Breast epithelium (tissue), 3 donors: ENCODE measurements at regions not wholly inside any gene's neighbourhood (a gene's known extent, or its start where the extent isn't known, plus 50 kb on each side); places are given as distances from the start of the nearest gene placed in this dataset.

ENCODE experiments used
- CTCF ChIP-seq, 3 donors: fragments of 450-650 bp; IDR thresholded peaks; one replicate each; pipeline ENCODE4 v1.5.1; 2016 to 2017; ENCODE audit warnings: antibody characterized with exemption in 3 of 3, mild to moderate bottlenecking in 3 of 3, moderate library complexity in 3 of 3
- POLR2A ChIP-seq: fragments of 450-650 bp; IDR thresholded peaks from one replicate; pipeline ENCODE4 v1.6.1; 2016; ENCODE audit warnings: antibody characterized with exemption, mild to moderate bottlenecking, moderate library complexity
- POLR2AphosphoS5 ChIP-seq, 3 donors: sonication (generic); formaldehyde crosslinking; IDR thresholded peaks; one replicate each; pipeline ENCODE4 v1.6.1; 2017; ENCODE audit warnings: antibody characterized with exemption in 3 of 3

GRCh38 chr3:111318289-111318688, 223.7 kb upstream of the CD96 start:
- TF ChIP-seq CTCF (IDR thresholded peaks at IDR 0.05) (no peak), POLR2AphosphoS5 (IDR thresholded peaks at IDR 0.05) (no peak), POLR2A (no peak)
